ENCODE measurements at regions not wholly inside any gene's neighbourhood (a gene's known extent, or its start where the extent isn't known, plus 50 kb on each side); places are given as distances from the start of the nearest gene placed in this dataset.
A peak's percentile ranks its signal among the peaks of the same experiment; 100 is the strongest.

GRCh38 chr14:65824285-65824977 lies 411.9 kb downstream of the FUT8 start:
- no peak overlapping the region for H3K4me3 ChIP-seq (ENCODE audit: low read depth, low read length)
- TF ChIP-seq, protein P1, sequence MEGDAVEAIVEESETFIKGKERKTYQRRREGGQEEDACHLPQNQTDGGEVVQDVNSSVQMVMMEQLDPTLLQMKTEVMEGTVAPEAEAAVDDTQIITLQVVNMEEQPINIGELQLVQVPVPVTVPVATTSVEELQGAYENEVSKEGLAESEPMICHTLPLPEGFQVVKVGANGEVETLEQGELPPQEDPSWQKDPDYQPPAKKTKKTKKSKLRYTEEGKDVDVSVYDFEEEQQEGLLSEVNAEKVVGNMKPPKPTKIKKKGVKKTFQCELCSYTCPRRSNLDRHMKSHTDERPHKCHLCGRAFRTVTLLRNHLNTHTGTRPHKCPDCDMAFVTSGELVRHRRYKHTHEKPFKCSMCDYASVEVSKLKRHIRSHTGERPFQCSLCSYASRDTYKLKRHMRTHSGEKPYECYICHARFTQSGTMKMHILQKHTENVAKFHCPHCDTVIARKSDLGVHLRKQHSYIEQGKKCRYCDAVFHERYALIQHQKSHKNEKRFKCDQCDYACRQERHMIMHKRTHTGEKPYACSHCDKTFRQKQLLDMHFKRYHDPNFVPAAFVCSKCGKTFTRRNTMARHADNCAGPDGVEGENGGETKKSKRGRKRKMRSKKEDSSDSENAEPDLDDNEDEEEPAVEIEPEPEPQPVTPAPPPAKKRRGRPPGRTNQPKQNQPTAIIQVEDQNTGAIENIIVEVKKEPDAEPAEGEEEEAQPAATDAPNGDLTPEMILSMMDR (IDR thresholded peaks at IDR 0.05; ENCODE audit: borderline replicate concordance, insufficient read depth, low read depth, low read length): peak; percentile 85

- TF ChIP-seq, protein P1 (IDR thresholded peaks at IDR 0.05; ENCODE audit: borderline replicate concordance, insufficient read depth, low read depth, low read length): no peak
- H3K4me3 ChIP-seq (ENCODE audit: low read depth, low read length): no peak overlapping the region
These were observed 412.4 kb downstream of the FUT8 start for GRCh38 chr14:65824978-65825299.

GRCh38 chr14:65826946-65827345 lies 414.4 kb downstream of the FUT8 start:
- no peak overlapping the region for H3K4me3 ChIP-seq (ENCODE audit: low read depth, low read length)
- TF ChIP-seq, protein P1 (IDR thresholded peaks at IDR 0.05; ENCODE audit: borderline replicate concordance, insufficient read depth, low read depth, low read length): no peak

DNA sequence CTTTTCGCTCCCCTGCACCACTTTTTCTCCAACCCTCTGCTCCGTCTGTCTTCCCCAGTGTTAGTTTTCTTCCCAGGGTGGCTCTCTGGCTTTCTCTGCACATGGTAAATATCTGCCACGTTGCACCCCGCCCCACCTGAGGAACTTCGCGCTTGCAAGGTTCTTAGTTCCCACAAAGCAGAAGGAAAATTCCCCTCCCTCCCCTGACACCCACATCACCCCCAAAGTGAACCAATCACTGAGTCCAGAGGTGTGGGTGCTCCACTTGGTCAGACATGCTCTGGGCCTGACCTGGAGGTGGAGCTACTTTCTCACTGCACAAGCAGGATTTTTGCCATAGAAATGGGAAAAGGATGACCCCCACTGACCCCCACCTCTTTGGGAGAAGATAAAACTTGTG lies 415.0 kb downstream of the FUT8 start:
- TF ChIP-seq, protein P1 (IDR thresholded peaks at IDR 0.05; ENCODE audit: borderline replicate concordance, insufficient read depth, low read depth, low read length): no peak
- no peak overlapping the region for H3K4me3 ChIP-seq (ENCODE audit: low read depth, low read length)

DNA sequence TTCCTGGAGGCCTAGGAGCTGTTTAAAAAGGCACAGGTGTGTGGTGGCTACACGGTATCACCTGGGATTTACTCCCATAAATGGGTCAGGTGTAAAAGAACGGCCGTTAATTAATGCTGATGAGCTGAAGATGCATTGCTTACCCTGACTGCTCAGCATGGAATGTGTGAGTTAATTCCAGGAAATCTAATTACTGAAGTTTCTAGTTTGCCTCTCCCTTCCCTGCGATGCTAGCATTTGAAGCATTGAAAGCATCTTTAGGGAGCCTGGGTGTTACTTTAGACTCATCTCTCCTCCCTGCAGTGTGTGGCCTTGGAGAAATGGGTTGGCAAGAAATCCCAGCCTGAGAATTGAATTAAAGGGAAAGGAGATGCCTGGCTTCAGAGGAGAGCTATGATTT lies 415.9 kb downstream of the FUT8 start:
- H3K4me3 ChIP-seq (ENCODE audit: low read depth, low read length): no peak overlapping the region
- TF ChIP-seq, protein P1 (IDR thresholded peaks at IDR 0.05; ENCODE audit: borderline replicate concordance, insufficient read depth, low read depth, low read length): no peak

DNA sequence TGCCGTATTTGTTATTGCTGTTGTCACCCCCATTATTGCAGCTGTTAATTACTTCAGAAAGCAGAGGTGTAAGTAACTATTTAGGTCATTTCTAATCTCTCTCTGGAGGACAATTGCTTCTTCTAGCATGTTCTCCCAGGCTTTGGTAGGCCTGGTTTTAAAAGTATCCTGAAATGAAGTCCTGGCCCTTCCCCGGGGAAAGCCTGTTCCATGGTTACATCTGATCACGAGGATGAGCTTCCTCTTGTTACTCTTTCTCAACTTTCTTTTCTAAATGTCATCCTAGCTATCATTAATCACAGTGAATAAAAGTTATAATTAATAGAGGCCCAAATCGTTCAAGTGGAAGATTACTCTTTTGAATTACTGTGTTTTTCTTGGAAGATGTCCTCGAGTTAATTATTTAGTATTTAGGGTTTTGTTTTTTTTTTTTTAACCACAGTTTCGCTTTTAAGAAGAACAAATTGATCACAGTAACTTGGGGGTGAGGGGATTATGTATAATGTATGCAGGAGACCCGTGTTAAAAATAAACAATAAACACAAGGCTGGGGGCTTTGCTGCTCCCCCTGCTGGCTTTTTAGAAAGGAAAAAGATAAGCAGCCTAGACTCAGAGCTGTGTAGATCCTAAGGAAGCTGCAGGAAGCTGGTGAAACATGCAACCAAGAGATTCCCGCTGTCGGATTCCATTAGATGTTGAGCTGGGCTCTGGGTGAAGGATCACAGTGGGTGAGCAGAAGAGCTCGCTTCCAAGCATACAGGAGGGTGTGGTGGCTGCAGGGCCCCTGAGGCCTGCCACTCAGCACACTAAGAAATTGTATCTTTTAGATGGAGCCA lies 420.1 kb downstream of the FUT8 start:
- no peak overlapping the region for H3K4me3 ChIP-seq (ENCODE audit: low read depth, low read length)
- TF ChIP-seq, protein P1 (IDR thresholded peaks at IDR 0.05; ENCODE audit: borderline replicate concordance, insufficient read depth, low read depth, low read length): no peak

All from GM12875 (cell line).